ENCODE measurements at regions not wholly inside any gene's neighbourhood (a gene's known extent, or its start where the extent isn't known, plus 50 kb on each side); places are given as distances from the start of the nearest gene placed in this dataset.
"Not testable (repeated sequence)": the region's sequence is repeated elsewhere in the genome, so short reads cannot be mapped to it uniquely, and the experiment has no call there.

DNA sequence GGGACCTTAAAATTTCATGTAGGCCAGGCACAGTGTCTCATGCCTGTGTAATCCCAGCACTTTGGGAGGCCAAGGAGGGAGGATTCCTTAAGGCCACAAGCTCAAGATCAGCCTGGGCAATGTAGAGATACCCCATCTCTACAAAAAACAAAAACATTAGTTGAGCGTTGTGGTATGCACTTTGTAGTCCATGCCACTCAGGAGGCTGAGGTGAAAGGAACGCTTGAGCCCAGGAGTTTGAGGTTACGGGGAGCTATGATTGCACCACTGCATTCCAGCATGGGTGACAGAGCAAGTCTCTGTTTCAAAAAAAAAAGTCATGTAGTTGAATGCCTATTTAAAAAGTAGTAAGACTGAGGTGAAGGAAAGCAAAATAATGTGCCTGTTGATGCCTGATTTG, 83.5 kb downstream of the TTC6 start:
- no peak for TF ChIP-seq CTCF (IDR thresholded peaks at IDR 0.05; ENCODE audit: unreplicated experiment)
- Mint-ChIP-seq H3K27me3 (ENCODE audit: unreplicated experiment) (no peaks in the 10 kb centered on the region), H3K4me3 (ENCODE audit: unreplicated experiment) (no peak overlapping the region), H3K9me3 (ENCODE audit: unreplicated experiment) (no peaks in the 10 kb centered on the region), H3K36me3 (ENCODE audit: low read depth, unreplicated experiment) (no peaks in the 10 kb centered on the region), H3K4me1 (ENCODE audit: unreplicated experiment) (peaks cover 4% of the 10 kb centered on the region), H3K27ac (ENCODE audit: unreplicated experiment) (no peak overlapping the region)
- DNase-seq (ENCODE audit: low spot score): no peak

- H3K36me3 Mint-ChIP-seq (ENCODE audit: low read depth, unreplicated experiment): peaks cover 3% of the 10 kb centered on the region
- DNase-seq (ENCODE audit: low spot score): no peak
- no peak overlapping the region for H3K27ac Mint-ChIP-seq (ENCODE audit: unreplicated experiment)
- H3K4me1 Mint-ChIP-seq (ENCODE audit: unreplicated experiment): no peaks in the 10 kb centered on the region
- H3K4me3 Mint-ChIP-seq (ENCODE audit: unreplicated experiment): no peak overlapping the region
- TF ChIP-seq CTCF (IDR thresholded peaks at IDR 0.05; ENCODE audit: unreplicated experiment): no peak
- H3K9me3 Mint-ChIP-seq (ENCODE audit: unreplicated experiment): no peaks in the 10 kb centered on the region
- H3K27me3 Mint-ChIP-seq (ENCODE audit: unreplicated experiment): no peaks in the 10 kb centered on the region
These were observed 86.1 kb downstream of the TTC6 start for GRCh38 chr14:37681486-37681885.

- H3K27me3 Mint-ChIP-seq (ENCODE audit: unreplicated experiment); H3K4me3 Mint-ChIP-seq (ENCODE audit: unreplicated experiment); DNase-seq (ENCODE audit: low spot score); H3K36me3 Mint-ChIP-seq (ENCODE audit: low read depth, unreplicated experiment); H3K4me1 Mint-ChIP-seq (ENCODE audit: unreplicated experiment); H3K9me3 Mint-ChIP-seq (ENCODE audit: unreplicated experiment); H3K27ac Mint-ChIP-seq (ENCODE audit: unreplicated experiment): not testable (repeated sequence)
These were observed 97.3 kb downstream of the TTC6 start for GRCh38 chr14:37692680-37693079.

GRCh38 chr14:37693420-37693819, 98.0 kb downstream of the TTC6 start:
- H3K27ac Mint-ChIP-seq (ENCODE audit: unreplicated experiment); H3K4me1 Mint-ChIP-seq (ENCODE audit: unreplicated experiment); H3K4me3 Mint-ChIP-seq (ENCODE audit: unreplicated experiment); H3K27me3 Mint-ChIP-seq (ENCODE audit: unreplicated experiment); H3K36me3 Mint-ChIP-seq (ENCODE audit: low read depth, unreplicated experiment); H3K9me3 Mint-ChIP-seq (ENCODE audit: unreplicated experiment); DNase-seq (ENCODE audit: low spot score): not testable (repeated sequence)

DNA sequence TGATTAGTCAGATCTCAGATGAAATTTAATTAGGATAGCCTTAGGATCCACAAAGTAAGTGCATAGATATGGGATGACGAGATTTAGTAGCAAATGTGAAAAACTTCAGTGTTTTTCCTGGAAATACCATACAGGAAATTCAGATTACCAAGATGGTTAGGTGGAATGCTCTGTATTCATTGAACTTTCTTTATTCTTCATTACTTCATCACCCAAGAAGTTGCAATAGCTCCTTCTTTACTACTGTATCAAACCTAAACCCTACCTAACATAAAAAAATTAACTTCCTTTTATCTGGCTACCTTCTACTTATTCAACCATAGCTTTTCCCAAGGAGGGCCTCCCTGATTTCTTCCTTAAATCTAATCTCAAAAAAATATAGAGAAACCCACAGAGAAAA, 100.4 kb downstream of the TTC6 start:
- H3K27me3 Mint-ChIP-seq (ENCODE audit: unreplicated experiment): no peaks in the 10 kb centered on the region
- no peaks in the 10 kb centered on the region for H3K4me1 Mint-ChIP-seq (ENCODE audit: unreplicated experiment)
- no peak overlapping the region for H3K4me3 Mint-ChIP-seq (ENCODE audit: unreplicated experiment)
- no peak overlapping the region for H3K27ac Mint-ChIP-seq (ENCODE audit: unreplicated experiment)
- DNase-seq (ENCODE audit: low spot score): no peak
- H3K9me3 Mint-ChIP-seq (ENCODE audit: unreplicated experiment): no peaks in the 10 kb centered on the region
- TF ChIP-seq CTCF (IDR thresholded peaks at IDR 0.05; ENCODE audit: unreplicated experiment): no peak
- no peaks in the 10 kb centered on the region for H3K36me3 Mint-ChIP-seq (ENCODE audit: low read depth, unreplicated experiment)

DNA sequence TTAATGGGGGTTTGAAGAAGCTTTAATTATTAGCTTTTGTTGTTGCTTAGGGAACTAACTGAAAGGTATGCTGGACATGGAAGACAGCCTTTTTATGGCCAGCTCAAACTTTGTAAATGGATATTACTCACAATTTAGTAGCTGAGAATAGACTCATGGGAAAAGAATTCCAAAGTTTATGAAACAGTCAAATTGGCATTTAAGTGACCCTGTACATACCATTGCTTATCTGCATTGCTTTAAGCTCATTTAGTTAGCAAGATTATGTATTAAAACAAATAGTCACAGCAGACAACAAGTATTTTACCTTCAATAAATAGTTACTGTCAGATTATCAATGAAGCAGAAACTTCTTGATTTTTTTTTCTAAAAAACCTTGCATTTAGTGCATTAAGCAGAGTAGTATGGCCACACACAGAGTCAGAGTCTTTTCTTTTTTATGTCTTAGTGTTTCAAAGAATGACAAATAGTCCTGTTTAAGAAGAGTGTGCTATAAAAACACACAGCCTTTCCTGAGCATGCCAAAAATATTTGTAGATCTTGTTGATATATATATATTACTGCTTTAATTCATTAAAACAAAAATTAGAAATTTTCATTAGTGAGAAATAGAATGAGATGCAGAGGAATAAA, 102.2 kb downstream of the TTC6 start:
- H3K9me3 Mint-ChIP-seq (ENCODE audit: unreplicated experiment): no peaks in the 10 kb centered on the region
- DNase-seq (ENCODE audit: low spot score): no peak
- no peaks in the 10 kb centered on the region for H3K4me1 Mint-ChIP-seq (ENCODE audit: unreplicated experiment)
- TF ChIP-seq CTCF (IDR thresholded peaks at IDR 0.05; ENCODE audit: unreplicated experiment): no peak
- H3K4me3 Mint-ChIP-seq (ENCODE audit: unreplicated experiment): no peak overlapping the region
- H3K27ac Mint-ChIP-seq (ENCODE audit: unreplicated experiment): no peak overlapping the region
- no peaks in the 10 kb centered on the region for H3K27me3 Mint-ChIP-seq (ENCODE audit: unreplicated experiment)
- H3K36me3 Mint-ChIP-seq (ENCODE audit: low read depth, unreplicated experiment): no peaks in the 10 kb centered on the region

Data from endothelial cell (in vitro differentiated cells).